Upper lobe of left lung (tissue), 6 donors: ENCODE measurements at regions not wholly inside any gene's neighbourhood (a gene's known extent, or its start where the extent isn't known, plus 50 kb on each side); places are given as distances from the start of the nearest gene placed in this dataset.
"Not testable (repeated sequence)": the region's sequence is repeated elsewhere in the genome, so short reads cannot be mapped to it uniquely, and the experiment has no call there.

Source experiments
- ATAC-seq, 2 donors: fragments of 200-7000 bp; cut with Tn5 transposase; one replicate each; pipeline ENCODE4 v1.9.1; 2022; ENCODE audit warnings: mild to moderate bottlenecking in 2 of 2, moderate library complexity in 2 of 2; ENCODE audit not compliant: low FRiP score in 2 of 2
- DNase-seq, 2 donors: peaks; one replicate each; pipeline ENCODE4 v3.0.0-alpha.2; 2019 to 2020
- H3K27ac ChIP-seq, 4 donors: fragments of 200-600 bp; sonication (generic); one replicate each; pipeline ENCODE4 v1.5.1; 2016 to 2019
- H3K27me3 ChIP-seq, 4 donors: fragments of 200-600 bp; sonication (generic); one replicate each; pipeline ENCODE4 v1.5.1; 2017 to 2019
- H3K36me3 ChIP-seq, 4 donors: fragments of 200-600 bp; sonication (generic); one replicate each; pipeline ENCODE4 v1.5.1; 2016 to 2019
- H3K4me1 ChIP-seq, 4 donors: fragments of 200-600 bp; sonication (generic); one replicate each; pipeline ENCODE4 v1.5.1; 2018 to 2019
- H3K4me3 ChIP-seq, 4 donors: fragments of 200-600 bp; sonication (generic); one replicate each; pipeline ENCODE4 v1.5.1; 2017 to 2019; ENCODE audit warnings: mild to moderate bottlenecking in 2 of 4, moderate library complexity in 1 of 4
- H3K9me3 ChIP-seq, 4 donors: fragments of 200-600 bp; sonication (generic); one replicate each; pipeline ENCODE4 v1.5.1; 2018 to 2019
- CTCF ChIP-seq, 6 experiments: fragments of 450-650 bp in 4 of 6; fragments of 200-600 bp in 2 of 6; sonication (generic) in 2 of 6; IDR thresholded peaks; one replicate each; pipeline ENCODE4 v1.5.1; 2016 to 2019; ENCODE audit warnings: antibody characterized with exemption in 6 of 6
- EP300 ChIP-seq, 4 donors: sonication (generic); formaldehyde crosslinking; IDR thresholded peaks; one replicate each; pipeline ENCODE4 v1.5.1; 2017; ENCODE audit warnings: antibody characterized with exemption in 4 of 4, control low read depth in 2 of 4
- POLR2A ChIP-seq, 4 donors: fragments of 450-650 bp; IDR thresholded peaks; one replicate each; pipeline ENCODE4 v1.5.1; 2016 to 2017; ENCODE audit warnings: antibody characterized with exemption in 4 of 4, mild to moderate bottlenecking in 2 of 4
- POLR2AphosphoS5 ChIP-seq, 2 donors: sonication (generic); formaldehyde crosslinking; IDR thresholded peaks; one replicate each; pipeline ENCODE4 v1.5.1; 2017; ENCODE audit warnings: antibody characterized with exemption in 2 of 2
- WGBS, 2 donors: methylation state at CpG; one replicate each; pipeline ENCODE4 v1.1.5; 2017 to 2018; 5-methylcytosine and 5-hydroxymethylcytosine counted together
- donor health status: DM: no; HTN: no; CAD: no; lungs with moderate emphysema.
- donor health status: DM: no; HTN: yes; CAD: no; lungs with severe emphysema.

DNA sequence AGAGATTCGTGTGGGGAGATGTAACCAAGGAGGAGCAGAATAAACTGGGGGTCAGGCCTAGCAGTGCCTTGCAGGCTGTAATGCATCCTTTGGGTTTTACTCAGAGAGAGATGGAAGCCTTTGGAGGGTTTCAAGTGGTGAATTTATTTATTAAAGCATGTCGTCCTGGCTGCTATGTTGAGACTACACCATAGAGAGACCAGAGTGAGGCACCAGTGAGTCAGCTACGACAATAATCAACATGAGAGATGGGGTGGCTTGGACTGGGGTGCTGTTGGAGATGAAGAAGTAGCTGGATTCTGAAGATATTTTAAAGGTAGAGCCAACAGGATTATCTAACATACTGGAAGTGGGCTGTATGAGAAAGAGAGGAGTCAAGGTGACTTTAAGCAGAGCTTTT, 335.3 kb upstream of the ARHGEF26 start:
- 82 to 83% methylated on average over 3 of the region's 3 CpGs for WGBS, 2 donors
- no peak overlapping the region for H3K27ac ChIP-seq
- ATAC-seq (no peak), DNase-seq (no peak)
- H3K4me3 ChIP-seq = no peak overlapping the region
- TF ChIP-seq EP300 (IDR thresholded peaks at IDR 0.05) (no peak), POLR2AphosphoS5 (IDR thresholded peaks at IDR 0.05) (no peak), POLR2A (IDR thresholded peaks at IDR 0.05) (no peak), CTCF (IDR thresholded peaks at IDR 0.05) (no peak)
- no peaks in the 10 kb centered on the region for H3K4me1 ChIP-seq
- no peaks in the 10 kb centered on the region for H3K27me3 ChIP-seq
- no peaks in the 10 kb centered on the region for H3K36me3 ChIP-seq
- H3K9me3 ChIP-seq = no peaks in the 10 kb centered on the region

DNA sequence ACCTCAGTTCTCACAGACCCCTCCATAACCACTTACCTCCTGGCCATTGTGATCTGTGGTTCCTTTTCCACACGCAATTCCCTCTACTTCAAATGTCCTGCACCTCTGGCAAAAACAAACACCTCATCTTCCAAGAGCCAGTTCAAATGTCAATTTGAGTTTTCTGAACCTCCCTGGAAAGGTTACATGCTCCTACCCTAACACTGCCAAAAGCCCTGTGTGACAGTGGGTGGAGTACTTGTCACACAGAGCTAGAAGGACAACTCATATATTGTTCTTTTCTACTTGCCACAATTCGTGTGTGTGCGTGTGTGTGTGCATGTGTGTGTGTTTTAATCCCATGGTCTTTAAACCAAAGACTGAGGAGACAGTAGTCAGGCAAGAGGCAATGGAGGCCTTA, 331.8 kb upstream of the ARHGEF26 start:
- DNase-seq (no peak), ATAC-seq (no peak)
- no peak overlapping the region for H3K4me3 ChIP-seq
- H3K9me3 ChIP-seq = no peaks in the 10 kb centered on the region
- no peaks in the 10 kb centered on the region for H3K27me3 ChIP-seq
- no peaks in the 10 kb centered on the region for H3K36me3 ChIP-seq
- no peaks in the 10 kb centered on the region for H3K4me1 ChIP-seq
- WGBS, 2 donors = 69 to 77% methylated on average over 3 of the region's 3 CpGs
- TF ChIP-seq POLR2A (IDR thresholded peaks at IDR 0.05) (no peak), EP300 (IDR thresholded peaks at IDR 0.05) (no peak), POLR2AphosphoS5 (IDR thresholded peaks at IDR 0.05) (no peak), CTCF (IDR thresholded peaks at IDR 0.05) (no peak)
- no peak overlapping the region for H3K27ac ChIP-seq

- H3K4me1 ChIP-seq, H3K27me3 ChIP-seq, H3K4me3 ChIP-seq, ATAC-seq, H3K27ac ChIP-seq, H3K9me3 ChIP-seq, H3K36me3 ChIP-seq: not testable (repeated sequence)
- WGBS, 2 donors = 85 to 96% methylated on average over 5 to 13 of the region's 13 CpGs
- peak in 1 of 2 donors; percentile 66 for DNase-seq
Observed at GRCh38 chr3:153797056-153797455, 324.1 kb upstream of the ARHGEF26 start.

DNA sequence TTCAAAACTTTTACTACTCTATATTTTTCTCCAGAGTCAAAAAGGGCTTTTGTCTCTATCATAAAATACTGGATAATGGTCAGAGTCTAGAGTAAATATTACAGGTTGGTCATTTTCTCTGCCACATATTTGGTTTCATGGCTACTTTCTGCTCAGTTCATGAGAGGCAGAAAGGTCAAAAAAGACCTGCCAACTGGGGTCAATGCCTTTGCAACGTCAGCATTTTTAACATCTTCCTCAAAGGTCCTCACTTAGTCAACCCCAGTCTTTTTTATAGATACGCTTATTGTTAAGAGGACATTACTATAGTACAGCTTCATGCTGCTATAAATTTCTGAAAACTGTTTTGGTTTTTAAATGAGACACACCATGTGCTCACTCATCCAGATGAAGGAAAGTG, 312.1 kb upstream of the ARHGEF26 start:
- Histone ChIP-seq H3K27me3 (no peaks in the 10 kb centered on the region), H3K27ac (no peak overlapping the region), H3K4me1 (no peaks in the 10 kb centered on the region), H3K9me3 (no peaks in the 10 kb centered on the region), H3K4me3 (no peak overlapping the region), H3K36me3 (no peaks in the 10 kb centered on the region)
- no peak for TF ChIP-seq EP300 (IDR thresholded peaks at IDR 0.05)
- no peak for TF ChIP-seq CTCF (IDR thresholded peaks at IDR 0.05)
- no peak for TF ChIP-seq POLR2AphosphoS5 (IDR thresholded peaks at IDR 0.05)
- no peak for TF ChIP-seq POLR2A (IDR thresholded peaks at IDR 0.05)
- ATAC-seq (no peak), DNase-seq (no peak)
- WGBS, 2 donors = 47 to 49% methylated on average over 2 of the region's 2 CpGs

GRCh38 chr3:153818338-153818737, 302.9 kb upstream of the ARHGEF26 start:
- no peaks in the 10 kb centered on the region for H3K27me3 ChIP-seq
- TF ChIP-seq CTCF (IDR thresholded peaks at IDR 0.05) (no peak), POLR2AphosphoS5 (IDR thresholded peaks at IDR 0.05) (no peak), EP300 (IDR thresholded peaks at IDR 0.05) (no peak), POLR2A (IDR thresholded peaks at IDR 0.05) (no peak)
- no peak overlapping the region for H3K4me3 ChIP-seq
- no peaks in the 10 kb centered on the region for H3K36me3 ChIP-seq
- ATAC-seq = no peak
- no peaks in the 10 kb centered on the region for H3K9me3 ChIP-seq
- no peak overlapping the region for H3K27ac ChIP-seq
- H3K4me1 ChIP-seq = no peaks in the 10 kb centered on the region
- no peak for DNase-seq
